GM12878 (cell line): ENCODE measurements at regions not wholly inside any gene's neighbourhood (a gene's known extent, or its start where the extent isn't known, plus 50 kb on each side); places are given as distances from the start of the nearest gene placed in this dataset.

ENCODE experiments used
- ATAC-seq: fragments of 200-7000 bp; cut with Tn5 transposase; 3 replicates; pipeline ENCODE4 v1.9.1; 2020; ENCODE audit warnings: mild to moderate bottlenecking, moderate library complexity
- BruUV-seq: library from RNA; stranded (reverse); fragments of 400-500 nt; replicated peaks from 2 replicates; lab custom pipeline; 2021; lab: Mats Ljungman, UMichigan
- CTCF ChIA-PET: fragments of 300-600 bp; sonication (Branson Sonifier 250); formaldehyde crosslinking; extraction: SDS; loops from one replicate; lab custom pipeline; 2021; ENCODE audit warnings: inconsistent platforms; lab: Yijun Ruan, JAX
- POLR2A ChIA-PET: fragments of 350-600 bp; formaldehyde crosslinking; extraction: SDS; loops from one replicate; lab custom pipeline; 2021; ENCODE audit warnings: inconsistent platforms; lab: Charles Lee
- RAD21 ChIA-PET: fragments of 300-600 bp; sonication (Branson Sonifier 250); formaldehyde crosslinking; loops from one replicate; lab custom pipeline; 2023; ENCODE audit warnings: antibody characterized with exemption; ENCODE audit not compliant: unreplicated experiment; lab: Charles Lee
- SMC1A ChIA-PET: fragments of 300-600 bp; sonication (Branson Sonifier 250); formaldehyde crosslinking; loops from one replicate; lab custom pipeline; 2023; ENCODE audit not compliant: unreplicated experiment, uncharacterized antibody; lab: Charles Lee
- DNase-seq: peaks from one replicate; pipeline ENCODE4 v3.0.0-alpha.2; 2011; ENCODE audit warnings: low read depth, low spot score
- FAIRE-seq: peaks from 3 replicates; lab custom pipeline; 2011; peaks lifted over from hg19 to GRCh38; lab: Jason Lieb, UNC
- H2AFZ ChIP-seq: 2 replicates; pipeline ENCODE4 v1.6.0; 2011; ENCODE audit warnings: low read depth, low read length, control low read depth; ENCODE audit not compliant: control insufficient read depth
- H3K27ac ChIP-seq: 2 replicates; pipeline ENCODE4 v1.5.1; 2011; ENCODE audit warnings: control low read depth; ENCODE audit not compliant: control insufficient read depth, insufficient read depth
- H3K27me3 ChIP-seq, 2 experiments: replicated peaks in 1 of 2; 2 replicates each; pipeline versions ENCODE4 v1.6.0 to v1.6.1; 2011; ENCODE audit warnings: low read length in 1 of 2; ENCODE audit not compliant: control insufficient read depth in 2 of 2, insufficient read depth in 2 of 2
- H3K36me3 ChIP-seq, 2 experiments: 2 replicates each; pipeline ENCODE4 v1.5.1; 2011; ENCODE audit warnings: low read length in 1 of 2; ENCODE audit not compliant: control insufficient read depth in 2 of 2, insufficient read depth in 2 of 2
- H3K4me1 ChIP-seq: 2 replicates; pipeline ENCODE4 v1.6.1; 2011; ENCODE audit warnings: mild to moderate bottlenecking, low read length, moderate library complexity, mixed read lengths; ENCODE audit not compliant: control insufficient read depth, insufficient read depth
- H3K4me2 ChIP-seq: 2 replicates; pipeline ENCODE4 v1.6.0; 2011; ENCODE audit warnings: control low read depth; ENCODE audit not compliant: control insufficient read depth, insufficient read depth
- H3K4me3 ChIP-seq: fragments of 200-600 bp; sonication (generic); 2 replicates; pipeline ENCODE4 v1.5.1; 2016
- H3K79me2 ChIP-seq: 2 replicates; pipeline ENCODE4 v1.6.0; 2011; ENCODE audit warnings: low read length; ENCODE audit not compliant: control insufficient read depth, insufficient read depth
- H3K9ac ChIP-seq: 2 replicates; pipeline ENCODE4 v1.8.0; 2011; ENCODE audit warnings: low read length, control low read depth, mixed read lengths; ENCODE audit not compliant: control insufficient read depth, insufficient read depth
- H3K9me3 ChIP-seq: replicated peaks from 3 replicates; pipeline ENCODE4 v1.5.1; 2011; ENCODE audit warnings: mild to moderate bottlenecking, low read length; ENCODE audit not compliant: control insufficient read depth, insufficient read depth
- H4K20me1 ChIP-seq: 2 replicates; pipeline ENCODE4 v1.6.0; 2011; ENCODE audit not compliant: control insufficient read depth, insufficient read depth
- EED ChIP-seq: sonication (generic); IDR thresholded peaks from 2 replicates; pipeline ENCODE4 v1.6.1; 2016; ENCODE audit warnings: antibody characterized with exemption, low read depth
- ESRRA ChIP-seq: IDR thresholded peaks from 2 replicates; pipeline ENCODE4 v1.6.1; 2012; ENCODE audit warnings: mild to moderate bottlenecking, low read length, improper control_type of control experiment
- MTA3 ChIP-seq: IDR thresholded peaks from 2 replicates; pipeline ENCODE4 v1.6.1; 2012; ENCODE audit warnings: low read length, inconsistent platforms, borderline replicate concordance
- MYC ChIP-seq: IDR thresholded peaks from 2 replicates; pipeline ENCODE4 v1.6.1; 2011; ENCODE audit warnings: mild to moderate bottlenecking, low read length, moderate library complexity, inconsistent platforms; ENCODE audit not compliant: insufficient read depth, insufficient replicate concordance, insufficient read length, severe bottlenecking
- RCOR1 ChIP-seq: conservative IDR thresholded peaks from 2 replicates; pipeline ENCODE4 v1.6.1; 2012; ENCODE audit warnings: low read depth, low read length, improper control_type of control experiment
- ZNF24 ChIP-seq: fragments of 450-650 bp; IDR thresholded peaks from 2 replicates; pipeline ENCODE4 v1.6.1; 2017; ENCODE audit warnings: antibody characterized with exemption, mild to moderate bottlenecking
- whole genome bisulfite sequencing: methylation state at CpG from one replicate; pipeline ENCODE4 v1.1.6; 2016; ENCODE audit warnings: low lambda C conversion rate; ENCODE audit not compliant: insufficient replicate concordance, insufficient coverage; ENCODE audit errors: missing lambda C conversion rate; 5-methylcytosine and 5-hydroxymethylcytosine counted together
- in situ Hi-C: fragments of 300-500 bp; cut with MboI; formaldehyde crosslinking; loops from 9 replicates; pipeline ENCODE4 v1.14.3; 2018; ENCODE audit warnings: mixed read lengths
- intact Hi-C: fragments of 100-400 bp; cut with micrococcal nuclease; formaldehyde crosslinking; loops from one replicate; pipeline ENCODE4 v1.14.2; 2022; ENCODE audit not compliant: unreplicated experiment
- TF ChIP-seq, protein P1 (sequence below): fragments of 450-650 bp; IDR thresholded peaks from 2 replicates; pipeline ENCODE4 v1.6.1; 2017; ENCODE audit warnings: mild to moderate bottlenecking
- TF ChIP-seq, protein P2 (sequence below): fragments of 450-650 bp; IDR thresholded peaks from 2 replicates; pipeline ENCODE4 v1.6.1; 2016; ENCODE audit warnings: mild to moderate bottlenecking, moderate library complexity, borderline replicate concordance
- TF ChIP-seq, protein P3 (sequence below): IDR thresholded peaks from 2 replicates; pipeline ENCODE4 v1.6.1; 2011; ENCODE audit warnings: mild to moderate bottlenecking, low read depth, low read length, moderate library complexity; ENCODE audit not compliant: insufficient replicate concordance

DNA sequence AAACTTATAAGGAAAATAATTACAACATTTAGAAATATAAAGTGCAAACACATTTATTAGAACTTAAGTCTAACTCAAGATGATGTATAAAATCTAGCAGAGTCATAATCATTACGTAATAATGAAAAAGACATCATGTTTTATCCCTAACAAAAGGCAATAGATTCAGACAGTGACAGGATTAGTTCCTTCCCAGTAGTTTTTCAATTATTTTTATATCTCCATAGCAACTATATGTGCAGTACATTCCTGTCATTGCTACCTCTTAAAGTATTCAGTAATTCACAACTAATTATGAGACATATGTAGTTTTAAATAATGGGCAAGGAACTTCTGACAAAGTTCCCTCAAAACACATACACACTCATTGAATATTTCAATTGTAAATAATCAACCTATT lies 687.9 kb downstream of the CCDC85A start:
- Histone ChIP-seq H3K27ac (no peak overlapping the region), H3K4me1 (no peaks in the 10 kb centered on the region), H3K79me2 (no peaks in the 10 kb centered on the region), H4K20me1 (no peaks in the 10 kb centered on the region), H3K27me3 (no peaks in the 10 kb centered on the region), H3K4me3 (no peak overlapping the region), H3K4me2 (no peak overlapping the region)
- ChIA-PET POLR2A (no interaction called here), CTCF (no interaction called here)
- in situ Hi-C loops: no loop called here
- intact Hi-C loops: no loop called here
- no peak for FAIRE-seq
- no TSS peak for BruUV-seq
- 0% methylated on average over 1 of the region's 1 CpG for WGBS
- TF ChIP-seq ESRRA (no peak), MYC (no peak), ZNF24 (no peak), MTA3 (no peak)
- TF ChIP-seq, protein P1, sequence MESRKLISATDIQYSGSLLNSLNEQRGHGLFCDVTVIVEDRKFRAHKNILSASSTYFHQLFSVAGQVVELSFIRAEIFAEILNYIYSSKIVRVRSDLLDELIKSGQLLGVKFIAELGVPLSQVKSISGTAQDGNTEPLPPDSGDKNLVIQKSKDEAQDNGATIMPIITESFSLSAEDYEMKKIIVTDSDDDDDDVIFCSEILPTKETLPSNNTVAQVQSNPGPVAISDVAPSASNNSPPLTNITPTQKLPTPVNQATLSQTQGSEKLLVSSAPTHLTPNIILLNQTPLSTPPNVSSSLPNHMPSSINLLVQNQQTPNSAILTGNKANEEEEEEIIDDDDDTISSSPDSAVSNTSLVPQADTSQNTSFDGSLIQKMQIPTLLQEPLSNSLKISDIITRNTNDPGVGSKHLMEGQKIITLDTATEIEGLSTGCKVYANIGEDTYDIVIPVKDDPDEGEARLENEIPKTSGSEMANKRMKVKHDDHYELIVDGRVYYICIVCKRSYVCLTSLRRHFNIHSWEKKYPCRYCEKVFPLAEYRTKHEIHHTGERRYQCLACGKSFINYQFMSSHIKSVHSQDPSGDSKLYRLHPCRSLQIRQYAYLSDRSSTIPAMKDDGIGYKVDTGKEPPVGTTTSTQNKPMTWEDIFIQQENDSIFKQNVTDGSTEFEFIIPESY: no peak
- TF ChIP-seq, all 136 proteins: peak for 0
- no peak overlapping the region for H3K9ac ChIP-seq
- ATAC-seq: no peak
- ChIA-PET RAD21 (no interaction called here), SMC1A (no interaction called here)
- H2AFZ ChIP-seq: no peak overlapping the region
- no peaks in the 10 kb centered on the region for H3K9me3 ChIP-seq
- DNase-seq: no peak
- H3K36me3 ChIP-seq: no peaks in the 10 kb centered on the region

DNA sequence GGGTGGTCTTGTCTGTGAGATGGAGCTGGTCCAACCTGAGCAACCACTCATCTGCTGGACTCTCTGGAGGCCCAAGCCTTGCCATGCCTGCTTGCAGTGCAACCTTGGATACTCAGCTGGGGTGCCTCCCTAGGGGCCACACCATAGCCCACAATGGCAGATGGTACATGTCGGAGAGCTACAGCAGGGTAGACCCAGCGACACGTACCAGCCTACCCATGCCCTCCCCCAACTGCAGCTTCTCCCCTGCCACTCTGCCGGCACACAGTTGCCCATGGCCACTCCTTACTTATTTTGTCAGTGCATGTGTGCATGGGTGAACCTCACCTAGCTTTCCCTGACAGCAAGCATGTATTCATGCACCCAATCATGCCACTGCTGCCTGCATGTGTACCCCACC lies 690.9 kb downstream of the CCDC85A start:
- intact Hi-C loops (no loop called here), in situ Hi-C loops (no loop called here)
- SMC1A ChIA-PET: interaction anchor here (1.1 kb wide), 1 partner anchor 11 kb away, joined by 3 read pairs; no protein-coding TSS in a partner anchor
- no peak overlapping the region for H3K9ac ChIP-seq
- H3K36me3 ChIP-seq: no peaks in the 10 kb centered on the region
- ATAC-seq (no peak), FAIRE-seq (no peak), DNase-seq (no peak)
- H3K4me2 ChIP-seq: no peak overlapping the region
- no peak overlapping the region for H2AFZ ChIP-seq
- 30% methylated on average over 4 of the region's 4 CpGs for WGBS
- POLR2A ChIA-PET: no interaction called here
- CTCF ChIA-PET: no interaction called here
- no TSS peak for BruUV-seq
- no peaks in the 10 kb centered on the region for H3K4me1 ChIP-seq
- H4K20me1 ChIP-seq: no peaks in the 10 kb centered on the region
- RAD21 ChIA-PET: no interaction called here
- H3K9me3 ChIP-seq: no peaks in the 10 kb centered on the region
- no peak overlapping the region for H3K27ac ChIP-seq
- no peaks in the 10 kb centered on the region for H3K79me2 ChIP-seq
- H3K27me3 ChIP-seq: no peaks in the 10 kb centered on the region
- no peak overlapping the region for H3K4me3 ChIP-seq
- TF ChIP-seq, protein P2, sequence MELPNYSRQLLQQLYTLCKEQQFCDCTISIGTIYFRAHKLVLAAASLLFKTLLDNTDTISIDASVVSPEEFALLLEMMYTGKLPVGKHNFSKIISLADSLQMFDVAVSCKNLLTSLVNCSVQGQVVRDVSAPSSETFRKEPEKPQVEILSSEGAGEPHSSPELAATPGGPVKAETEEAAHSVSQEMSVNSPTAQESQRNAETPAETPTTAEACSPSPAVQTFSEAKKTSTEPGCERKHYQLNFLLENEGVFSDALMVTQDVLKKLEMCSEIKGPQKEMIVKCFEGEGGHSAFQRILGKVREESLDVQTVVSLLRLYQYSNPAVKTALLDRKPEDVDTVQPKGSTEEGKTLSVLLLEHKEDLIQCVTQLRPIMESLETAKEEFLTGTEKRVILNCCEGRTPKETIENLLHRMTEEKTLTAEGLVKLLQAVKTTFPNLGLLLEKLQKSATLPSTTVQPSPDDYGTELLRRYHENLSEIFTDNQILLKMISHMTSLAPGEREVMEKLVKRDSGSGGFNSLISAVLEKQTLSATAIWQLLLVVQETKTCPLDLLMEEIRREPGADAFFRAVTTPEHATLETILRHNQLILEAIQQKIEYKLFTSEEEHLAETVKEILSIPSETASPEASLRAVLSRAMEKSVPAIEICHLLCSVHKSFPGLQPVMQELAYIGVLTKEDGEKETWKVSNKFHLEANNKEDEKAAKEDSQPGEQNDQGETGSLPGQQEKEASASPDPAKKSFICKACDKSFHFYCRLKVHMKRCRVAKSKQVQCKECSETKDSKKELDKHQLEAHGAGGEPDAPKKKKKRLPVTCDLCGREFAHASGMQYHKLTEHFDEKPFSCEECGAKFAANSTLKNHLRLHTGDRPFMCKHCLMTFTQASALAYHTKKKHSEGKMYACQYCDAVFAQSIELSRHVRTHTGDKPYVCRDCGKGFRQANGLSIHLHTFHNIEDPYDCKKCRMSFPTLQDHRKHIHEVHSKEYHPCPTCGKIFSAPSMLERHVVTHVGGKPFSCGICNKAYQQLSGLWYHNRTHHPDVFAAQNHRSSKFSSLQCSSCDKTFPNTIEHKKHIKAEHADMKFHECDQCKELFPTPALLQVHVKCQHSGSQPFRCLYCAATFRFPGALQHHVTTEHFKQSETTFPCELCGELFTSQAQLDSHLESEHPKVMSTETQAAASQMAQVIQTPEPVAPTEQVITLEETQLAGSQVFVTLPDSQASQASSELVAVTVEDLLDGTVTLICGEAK: no peak
- TF ChIP-seq RCOR1 (no peak), EED (no peak)
- TF ChIP-seq, protein P3, sequence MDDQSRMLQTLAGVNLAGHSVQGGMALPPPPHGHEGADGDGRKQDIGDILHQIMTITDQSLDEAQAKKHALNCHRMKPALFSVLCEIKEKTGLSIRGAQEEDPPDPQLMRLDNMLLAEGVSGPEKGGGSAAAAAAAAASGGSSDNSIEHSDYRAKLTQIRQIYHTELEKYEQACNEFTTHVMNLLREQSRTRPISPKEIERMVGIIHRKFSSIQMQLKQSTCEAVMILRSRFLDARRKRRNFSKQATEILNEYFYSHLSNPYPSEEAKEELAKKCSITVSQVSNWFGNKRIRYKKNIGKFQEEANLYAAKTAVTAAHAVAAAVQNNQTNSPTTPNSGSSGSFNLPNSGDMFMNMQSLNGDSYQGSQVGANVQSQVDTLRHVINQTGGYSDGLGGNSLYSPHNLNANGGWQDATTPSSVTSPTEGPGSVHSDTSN: no peak
